ENCODE measurements at regions not wholly inside any gene's neighbourhood (a gene's known extent, or its start where the extent isn't known, plus 50 kb on each side); places are given as distances from the start of the nearest gene placed in this dataset.

DNA sequence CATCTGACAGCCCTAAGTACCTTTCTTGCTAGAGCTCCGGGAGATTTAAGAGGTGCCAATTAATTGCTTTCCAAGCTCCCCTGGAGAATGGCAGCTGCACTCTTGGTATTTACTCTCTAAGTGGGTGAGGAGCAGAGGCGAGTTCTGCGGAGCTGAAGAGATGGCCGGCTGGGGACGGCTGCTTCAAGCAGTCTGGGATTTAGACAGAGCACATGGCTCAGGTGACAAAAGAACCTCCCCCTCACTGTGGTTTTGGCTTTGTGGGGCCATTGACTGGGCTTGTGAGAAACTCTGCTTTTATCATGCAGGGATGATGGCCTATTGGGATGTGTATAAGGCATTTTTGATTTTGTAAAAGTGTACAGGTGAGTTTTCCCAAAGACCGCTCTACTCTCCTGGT lies 239.3 kb upstream of the EEF2KMT start:
- Histone ChIP-seq H3K27ac (ENCODE audit: low read length) (no peak overlapping the region), H3K9ac (ENCODE audit: low read length in 2 of 2) (no peak overlapping the region), H3K9me3 (ENCODE audit: control insufficient read depth in 2 of 2, low read length in 2 of 2) (peaks cover 4% of the 10 kb centered on the region in 2 donors), H3K27me3 (ENCODE audit: control insufficient read depth in 1 of 2, insufficient read depth in 2 of 2, low read length in 2 of 2) (no peaks in the 10 kb centered on the region), H3K4me3 (ENCODE audit: low read length in 2 of 2) (no peak overlapping the region), H3K36me3 (ENCODE audit: control insufficient read depth in 2 of 2, insufficient read depth in 2 of 2, low read length in 2 of 2) (no peaks in the 10 kb centered on the region), H3K4me1 (ENCODE audit: control insufficient read depth, insufficient read depth, low read length) (no peaks in the 10 kb centered on the region)

GRCh38 chr16:5333991-5334390 lies 236.4 kb upstream of the EEF2KMT start:
- no peak overlapping the region for H3K4me3 ChIP-seq (ENCODE audit: low read length in 2 of 2)
- peaks cover 4 to 8% of the 10 kb centered on the region in 2 donors for H3K9me3 ChIP-seq (ENCODE audit: control insufficient read depth in 2 of 2, low read length in 2 of 2)
- H3K36me3 ChIP-seq (ENCODE audit: control insufficient read depth in 2 of 2, insufficient read depth in 2 of 2, low read length in 2 of 2): no peaks in the 10 kb centered on the region
- H3K27me3 ChIP-seq (ENCODE audit: control insufficient read depth in 1 of 2, insufficient read depth in 2 of 2, low read length in 2 of 2): no peaks in the 10 kb centered on the region
- no peak overlapping the region for H3K9ac ChIP-seq (ENCODE audit: low read length in 2 of 2)
- H3K4me1 ChIP-seq (ENCODE audit: control insufficient read depth, insufficient read depth, low read length): no peaks in the 10 kb centered on the region
- H3K27ac ChIP-seq (ENCODE audit: low read length): no peak overlapping the region

- H3K27me3 ChIP-seq (ENCODE audit: control insufficient read depth in 1 of 2, insufficient read depth in 2 of 2, low read length in 2 of 2): no peaks in the 10 kb centered on the region
- H3K27ac ChIP-seq (ENCODE audit: low read length): no peak overlapping the region
- H3K9me3 ChIP-seq (ENCODE audit: control insufficient read depth in 2 of 2, low read length in 2 of 2): peaks cover 4 to 8% of the 10 kb centered on the region in 2 donors
- no peak overlapping the region for H3K4me3 ChIP-seq (ENCODE audit: low read length in 2 of 2)
- H3K9ac ChIP-seq (ENCODE audit: low read length in 2 of 2): no peak overlapping the region
- no peaks in the 10 kb centered on the region for H3K4me1 ChIP-seq (ENCODE audit: control insufficient read depth, insufficient read depth, low read length)
- no peaks in the 10 kb centered on the region for H3K36me3 ChIP-seq (ENCODE audit: control insufficient read depth in 2 of 2, insufficient read depth in 2 of 2, low read length in 2 of 2)
Measured at GRCh38 chr16:5333126-5333525, 235.5 kb upstream of the EEF2KMT start.

GRCh38 chr16:5330058-5330457 lies 232.5 kb upstream of the EEF2KMT start:
- H3K4me3 ChIP-seq (ENCODE audit: low read length in 2 of 2): no peak overlapping the region
- peaks cover 0 to 8% of the 10 kb centered on the region in 2 donors for H3K9me3 ChIP-seq (ENCODE audit: control insufficient read depth in 2 of 2, low read length in 2 of 2)
- H3K9ac ChIP-seq (ENCODE audit: low read length in 2 of 2): no peak overlapping the region
- H3K27ac ChIP-seq (ENCODE audit: low read length): no peak overlapping the region
- no peaks in the 10 kb centered on the region for H3K4me1 ChIP-seq (ENCODE audit: control insufficient read depth, insufficient read depth, low read length)
- H3K36me3 ChIP-seq (ENCODE audit: control insufficient read depth in 2 of 2, insufficient read depth in 2 of 2, low read length in 2 of 2): no peaks in the 10 kb centered on the region
- H3K27me3 ChIP-seq (ENCODE audit: control insufficient read depth in 1 of 2, insufficient read depth in 2 of 2, low read length in 2 of 2): no peaks in the 10 kb centered on the region

DNA sequence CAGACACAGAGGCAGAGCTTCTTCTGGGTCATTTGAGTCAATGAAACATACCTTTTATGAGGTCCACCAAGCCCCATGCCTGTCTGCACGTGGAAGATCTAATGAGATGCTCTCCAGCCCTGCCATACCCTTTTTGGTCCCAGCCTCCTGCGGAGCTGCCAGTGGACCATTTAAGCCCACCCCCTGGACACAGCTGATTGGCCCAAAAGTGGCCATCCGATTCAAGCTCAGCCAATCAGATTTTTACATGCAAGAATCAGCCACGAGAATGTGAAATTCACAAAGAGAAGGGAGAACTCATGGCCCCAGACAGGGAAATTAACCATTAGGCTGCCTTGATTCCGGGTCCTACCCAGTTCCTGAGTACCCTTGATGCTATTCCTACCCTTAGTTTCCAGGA lies 231.0 kb upstream of the EEF2KMT start:
- Histone ChIP-seq H3K9me3 (ENCODE audit: control insufficient read depth in 2 of 2, low read length in 2 of 2) (peaks cover 0 to 4% of the 10 kb centered on the region in 2 donors), H3K27me3 (ENCODE audit: control insufficient read depth in 1 of 2, insufficient read depth in 2 of 2, low read length in 2 of 2) (no peaks in the 10 kb centered on the region), H3K4me3 (ENCODE audit: low read length in 2 of 2) (no peak overlapping the region), H3K4me1 (ENCODE audit: control insufficient read depth, insufficient read depth, low read length) (no peaks in the 10 kb centered on the region), H3K27ac (ENCODE audit: low read length) (no peak overlapping the region), H3K9ac (ENCODE audit: low read length in 2 of 2) (no peak overlapping the region), H3K36me3 (ENCODE audit: control insufficient read depth in 2 of 2, insufficient read depth in 2 of 2, low read length in 2 of 2) (no peaks in the 10 kb centered on the region)

DNA sequence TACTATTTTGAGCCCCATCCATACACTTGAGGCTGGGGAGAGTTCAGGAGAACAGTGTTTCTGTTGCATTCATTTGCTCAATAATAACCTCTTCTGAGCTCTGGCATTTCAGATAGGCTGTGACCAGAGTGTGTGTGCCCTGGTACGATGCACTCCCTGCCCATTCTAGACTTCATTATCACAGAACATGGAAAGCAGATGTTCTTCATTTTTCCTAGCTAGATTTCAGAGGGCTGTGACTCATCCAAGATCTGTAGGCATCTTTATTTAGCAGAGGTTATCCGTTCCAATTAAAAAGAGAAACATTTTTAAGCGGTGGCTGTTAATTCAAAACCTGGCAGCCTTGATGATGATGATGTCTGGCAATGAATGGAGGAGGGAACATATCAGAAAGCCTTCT lies 228.8 kb upstream of the EEF2KMT start:
- H3K9me3 ChIP-seq (ENCODE audit: control insufficient read depth in 2 of 2, low read length in 2 of 2): peaks cover 0 to 4% of the 10 kb centered on the region in 2 donors
- H3K4me1 ChIP-seq (ENCODE audit: control insufficient read depth, insufficient read depth, low read length): no peaks in the 10 kb centered on the region
- no peak overlapping the region for H3K4me3 ChIP-seq (ENCODE audit: low read length in 2 of 2)
- no peaks in the 10 kb centered on the region for H3K36me3 ChIP-seq (ENCODE audit: control insufficient read depth in 2 of 2, insufficient read depth in 2 of 2, low read length in 2 of 2)
- H3K27ac ChIP-seq (ENCODE audit: low read length): no peak overlapping the region
- H3K9ac ChIP-seq (ENCODE audit: low read length in 2 of 2): no peak overlapping the region
- no peaks in the 10 kb centered on the region for H3K27me3 ChIP-seq (ENCODE audit: control insufficient read depth in 1 of 2, insufficient read depth in 2 of 2, low read length in 2 of 2)

DNA sequence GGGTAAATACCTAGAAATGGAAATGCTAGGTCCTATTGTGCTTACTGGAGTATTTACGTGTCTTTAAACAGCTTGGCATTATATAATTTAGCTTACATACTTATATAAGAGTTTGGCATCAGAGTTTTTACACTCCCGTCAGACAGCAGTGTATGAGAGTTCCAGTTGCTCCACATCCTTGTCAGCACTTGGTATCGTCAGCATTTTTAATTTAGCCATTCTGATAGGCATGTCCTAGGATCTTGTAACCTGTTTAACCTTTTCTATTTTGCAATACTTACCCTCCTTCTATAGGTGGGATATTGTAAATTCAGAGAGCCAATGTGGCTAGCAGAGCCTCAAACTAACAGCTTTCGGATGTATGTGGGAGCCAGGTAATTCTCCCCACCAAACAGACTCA lies 228.3 kb upstream of the EEF2KMT start:
- Histone ChIP-seq H3K27ac (ENCODE audit: low read length) (no peak overlapping the region), H3K4me1 (ENCODE audit: control insufficient read depth, insufficient read depth, low read length) (no peaks in the 10 kb centered on the region), H3K36me3 (ENCODE audit: control insufficient read depth in 2 of 2, insufficient read depth in 2 of 2, low read length in 2 of 2) (no peaks in the 10 kb centered on the region), H3K9ac (ENCODE audit: low read length in 2 of 2) (no peak overlapping the region), H3K4me3 (ENCODE audit: low read length in 2 of 2) (no peak overlapping the region), H3K9me3 (ENCODE audit: control insufficient read depth in 2 of 2, low read length in 2 of 2) (no peaks in the 10 kb centered on the region), H3K27me3 (ENCODE audit: control insufficient read depth in 1 of 2, insufficient read depth in 2 of 2, low read length in 2 of 2) (no peaks in the 10 kb centered on the region)

- Histone ChIP-seq H3K4me1 (ENCODE audit: control insufficient read depth, insufficient read depth, low read length) (no peaks in the 10 kb centered on the region), H3K9ac (ENCODE audit: low read length in 2 of 2) (no peak overlapping the region), H3K27ac (ENCODE audit: low read length) (no peak overlapping the region), H3K36me3 (ENCODE audit: control insufficient read depth in 2 of 2, insufficient read depth in 2 of 2, low read length in 2 of 2) (no peaks in the 10 kb centered on the region), H3K9me3 (ENCODE audit: control insufficient read depth in 2 of 2, low read length in 2 of 2) (peaks cover 5 to 10% of the 10 kb centered on the region in 2 donors), H3K4me3 (ENCODE audit: low read length in 2 of 2) (no peak overlapping the region), H3K27me3 (ENCODE audit: control insufficient read depth in 1 of 2, insufficient read depth in 2 of 2, low read length in 2 of 2) (no peaks in the 10 kb centered on the region)
Measured at GRCh38 chr16:5323284-5324141, 225.9 kb upstream of the EEF2KMT start.

- Histone ChIP-seq H3K4me3 (ENCODE audit: low read length in 2 of 2) (no peak overlapping the region), H3K4me1 (ENCODE audit: control insufficient read depth, insufficient read depth, low read length) (no peaks in the 10 kb centered on the region), H3K36me3 (ENCODE audit: control insufficient read depth in 2 of 2, insufficient read depth in 2 of 2, low read length in 2 of 2) (no peaks in the 10 kb centered on the region), H3K9ac (ENCODE audit: low read length in 2 of 2) (no peak overlapping the region), H3K27me3 (ENCODE audit: control insufficient read depth in 1 of 2, insufficient read depth in 2 of 2, low read length in 2 of 2) (no peaks in the 10 kb centered on the region), H3K9me3 (ENCODE audit: control insufficient read depth in 2 of 2, low read length in 2 of 2) (peaks cover 5 to 10% of the 10 kb centered on the region in 2 donors), H3K27ac (ENCODE audit: low read length) (no peak overlapping the region)
Measured at GRCh38 chr16:5321930-5322329, 224.3 kb upstream of the EEF2KMT start.

DNA sequence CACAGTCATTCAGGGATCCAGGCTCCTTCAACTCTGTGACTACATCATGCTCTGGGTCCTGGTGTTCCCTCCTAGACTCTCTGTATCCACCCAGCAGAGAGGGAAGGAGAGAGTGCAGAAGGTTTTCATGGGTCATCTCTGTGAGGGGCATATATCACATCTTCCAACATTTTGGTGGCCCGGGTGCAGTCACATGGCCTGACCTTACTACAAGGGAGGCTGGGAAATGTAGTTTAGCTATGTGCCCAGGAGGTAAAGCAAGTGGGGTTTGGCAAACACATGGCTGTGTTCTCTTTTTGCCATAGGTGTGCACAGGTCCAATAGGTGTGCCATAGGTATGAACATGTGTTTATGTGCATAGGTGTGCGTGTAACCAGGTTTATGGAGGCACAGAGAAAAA lies 222.2 kb upstream of the EEF2KMT start:
- Histone ChIP-seq H3K4me1 (ENCODE audit: control insufficient read depth, insufficient read depth, low read length) (no peaks in the 10 kb centered on the region), H3K36me3 (ENCODE audit: control insufficient read depth in 2 of 2, insufficient read depth in 2 of 2, low read length in 2 of 2) (no peaks in the 10 kb centered on the region), H3K9ac (ENCODE audit: low read length in 2 of 2) (no peak overlapping the region), H3K4me3 (ENCODE audit: low read length in 2 of 2) (no peak overlapping the region), H3K27ac (ENCODE audit: low read length) (no peak overlapping the region), H3K27me3 (ENCODE audit: control insufficient read depth in 1 of 2, insufficient read depth in 2 of 2, low read length in 2 of 2) (no peaks in the 10 kb centered on the region), H3K9me3 (ENCODE audit: control insufficient read depth in 2 of 2, low read length in 2 of 2) (peaks cover 5 to 10% of the 10 kb centered on the region in 2 donors)

DNA sequence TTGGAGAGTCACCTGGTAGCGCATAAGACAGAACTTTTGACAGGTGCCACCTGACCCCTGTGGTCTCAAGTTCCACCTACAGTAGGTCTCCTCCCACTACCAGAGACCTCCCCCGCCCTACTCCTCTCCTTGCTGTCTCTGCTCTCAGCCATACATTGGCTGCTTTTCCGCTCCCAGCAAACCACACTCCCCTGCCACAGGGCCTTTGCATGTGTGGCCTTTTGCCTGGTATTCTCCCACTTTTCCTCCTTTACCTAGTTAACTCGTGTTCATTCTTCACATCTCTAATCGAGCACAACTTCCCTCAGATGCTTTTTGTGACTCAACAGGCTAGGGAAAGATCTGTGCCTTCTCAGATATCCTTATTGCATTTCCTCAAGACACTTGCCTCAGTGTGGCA lies 218.3 kb upstream of the EEF2KMT start:
- H3K27me3 ChIP-seq (ENCODE audit: control insufficient read depth in 1 of 2, insufficient read depth in 2 of 2, low read length in 2 of 2): no peaks in the 10 kb centered on the region
- no peak overlapping the region for H3K27ac ChIP-seq (ENCODE audit: low read length)
- H3K36me3 ChIP-seq (ENCODE audit: control insufficient read depth in 2 of 2, insufficient read depth in 2 of 2, low read length in 2 of 2): no peaks in the 10 kb centered on the region
- peaks cover 5 to 10% of the 10 kb centered on the region in 2 donors for H3K9me3 ChIP-seq (ENCODE audit: control insufficient read depth in 2 of 2, low read length in 2 of 2)
- no peak overlapping the region for H3K4me3 ChIP-seq (ENCODE audit: low read length in 2 of 2)
- no peak overlapping the region for H3K9ac ChIP-seq (ENCODE audit: low read length in 2 of 2)
- H3K4me1 ChIP-seq (ENCODE audit: control insufficient read depth, insufficient read depth, low read length): no peaks in the 10 kb centered on the region
